ENCODE measurements at regions not wholly inside any gene's neighbourhood (a gene's known extent, or its start where the extent isn't known, plus 50 kb on each side); places are given as distances from the start of the nearest gene placed in this dataset.

DNA sequence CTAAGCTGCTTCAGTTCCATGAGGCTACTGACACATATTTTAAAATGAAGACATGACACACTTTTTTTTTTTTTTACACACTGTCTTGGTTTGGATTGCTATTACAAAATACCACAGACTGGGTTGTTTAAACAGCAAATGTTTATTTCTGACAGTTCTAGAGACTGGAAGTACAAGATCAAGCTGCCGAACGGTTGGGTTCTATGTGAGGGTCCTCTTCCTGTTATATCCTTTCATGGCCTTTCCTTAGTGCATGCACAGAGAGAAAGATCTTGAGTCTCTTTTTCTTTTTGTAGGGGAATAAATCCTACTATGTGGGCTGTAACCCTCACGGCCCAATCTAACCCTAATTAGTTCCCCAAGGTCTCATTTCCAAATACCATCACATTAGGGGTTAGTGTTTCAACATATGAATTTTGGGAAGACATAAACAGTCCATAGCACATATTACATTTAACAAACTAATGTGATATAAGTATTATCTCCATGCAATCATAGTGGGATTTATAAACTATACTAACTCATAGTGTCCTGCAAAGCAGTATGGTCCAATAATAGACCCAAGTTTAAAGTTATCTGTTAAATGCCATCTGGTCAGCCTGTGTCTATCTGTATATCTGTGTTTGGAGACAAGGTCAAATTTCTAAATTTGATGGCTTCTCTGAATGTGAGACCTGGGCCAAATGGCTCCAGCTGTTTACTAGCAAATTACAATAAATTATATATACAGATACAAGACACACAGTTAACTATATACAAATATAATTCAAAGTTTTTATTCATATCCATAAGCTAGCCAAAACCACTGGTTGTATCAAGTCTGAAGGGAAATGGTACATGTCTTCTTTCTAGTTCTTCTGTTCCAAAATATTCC, 90.3 kb upstream of the NREP start:
- TF ChIP-seq EZH2 (IDR thresholded peaks at IDR 0.05; ENCODE audit: borderline replicate concordance, low read depth, low read length, poor library complexity, severe bottlenecking) = no peak
- TF ChIP-seq CTCF (conservative IDR thresholded peaks at IDR 0.05; ENCODE audit: low read depth, low read length) = no peak
- BruUV-seq (replicated peaks) = no TSS peak
- no peak overlapping the region for H3K4me3 ChIP-seq (ENCODE audit: low read depth, low read length, poor library complexity, severe bottlenecking)
- H3K4me1 ChIP-seq (ENCODE audit: insufficient read depth, low read length, poor library complexity, severe bottlenecking) = no peaks in the 10 kb centered on the region
- H3K27me3 ChIP-seq (replicated peaks; ENCODE audit: insufficient read depth, low read depth, low read length, poor library complexity) = peaks cover 10% of the 10 kb centered on the region
- intact Hi-C loops (cut with micrococcal nuclease; ENCODE audit: unreplicated experiment) = no loop called here
- ChIA-PET POLR2A (ENCODE audit: low non-redundant PET) (no interaction called here), CTCF (no interaction called here)
- no peaks in the 10 kb centered on the region for H3K9me3 ChIP-seq (ENCODE audit: low read depth, low read length, poor library complexity, severe bottlenecking)
- no peaks in the 10 kb centered on the region for H3K36me3 ChIP-seq (ENCODE audit: insufficient read depth, low read length, poor library complexity, severe bottlenecking)
- H3K27ac ChIP-seq (ENCODE audit: low read depth, low read length, poor library complexity, severe bottlenecking) = no peak overlapping the region
- DNase-seq (ENCODE audit: low spot score) = no peak

- intact Hi-C loops (cut with micrococcal nuclease; ENCODE audit: unreplicated experiment) = loop anchor here (5.0 kb wide), 1 partner anchor 288 kb away; no protein-coding TSS in a partner anchor
- no TSS peak for BruUV-seq (replicated peaks)
- Histone ChIP-seq H3K9me3 (ENCODE audit: low read depth, low read length, poor library complexity, severe bottlenecking) (no peaks in the 10 kb centered on the region), H3K36me3 (ENCODE audit: insufficient read depth, low read length, poor library complexity, severe bottlenecking) (no peaks in the 10 kb centered on the region), H3K4me3 (ENCODE audit: low read depth, low read length, poor library complexity, severe bottlenecking) (no peak overlapping the region), H3K4me1 (ENCODE audit: insufficient read depth, low read length, poor library complexity, severe bottlenecking) (no peaks in the 10 kb centered on the region), H3K27me3 (replicated peaks; ENCODE audit: insufficient read depth, low read depth, low read length, poor library complexity) (peaks cover 76% of the 10 kb centered on the region), H3K27ac (ENCODE audit: low read depth, low read length, poor library complexity, severe bottlenecking) (no peak overlapping the region)
- no peak for TF ChIP-seq EZH2 (IDR thresholded peaks at IDR 0.05; ENCODE audit: borderline replicate concordance, low read depth, low read length, poor library complexity, severe bottlenecking)
- CTCF ChIA-PET = no interaction called here
- POLR2A ChIA-PET (ENCODE audit: low non-redundant PET) = no interaction called here
- no peak for DNase-seq (ENCODE audit: low spot score)
Observed at GRCh38 chr5:111840036-111840674, 83.2 kb upstream of the NREP start.

DNA sequence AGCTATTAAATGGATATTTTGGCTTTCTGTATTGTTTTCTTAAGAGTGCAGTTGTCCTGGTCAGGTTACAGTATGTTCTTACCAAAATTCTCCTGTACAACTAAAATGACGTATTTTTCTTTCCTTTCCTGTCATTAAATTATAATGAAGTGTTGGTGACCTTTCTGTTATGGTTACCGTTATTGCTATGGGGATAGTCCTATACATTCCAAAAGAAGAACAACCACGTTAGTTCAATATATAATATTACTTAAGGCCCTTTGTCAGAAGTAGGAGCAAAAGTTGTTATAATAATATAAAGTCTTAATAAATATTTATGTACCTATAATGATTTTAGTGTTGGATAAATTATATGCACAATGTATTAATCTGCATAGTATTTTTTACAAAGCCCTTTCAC, 82.4 kb upstream of the NREP start:
- H3K4me3 ChIP-seq (ENCODE audit: low read depth, low read length, poor library complexity, severe bottlenecking) = no peak overlapping the region
- no peak for DNase-seq (ENCODE audit: low spot score)
- H3K9me3 ChIP-seq (ENCODE audit: low read depth, low read length, poor library complexity, severe bottlenecking) = no peaks in the 10 kb centered on the region
- no TSS peak for BruUV-seq (replicated peaks)
- CTCF ChIA-PET = no interaction called here
- TF ChIP-seq EZH2 (IDR thresholded peaks at IDR 0.05; ENCODE audit: borderline replicate concordance, low read depth, low read length, poor library complexity, severe bottlenecking) = no peak
- TF ChIP-seq CTCF (conservative IDR thresholded peaks at IDR 0.05; ENCODE audit: low read depth, low read length) = no peak
- no peaks in the 10 kb centered on the region for H3K4me1 ChIP-seq (ENCODE audit: insufficient read depth, low read length, poor library complexity, severe bottlenecking)
- no peak overlapping the region for H3K27ac ChIP-seq (ENCODE audit: low read depth, low read length, poor library complexity, severe bottlenecking)
- H3K27me3 ChIP-seq (replicated peaks; ENCODE audit: insufficient read depth, low read depth, low read length, poor library complexity) = peaks cover 80% of the 10 kb centered on the region
- no peaks in the 10 kb centered on the region for H3K36me3 ChIP-seq (ENCODE audit: insufficient read depth, low read length, poor library complexity, severe bottlenecking)
- POLR2A ChIA-PET (ENCODE audit: low non-redundant PET) = no interaction called here
- intact Hi-C loops (cut with micrococcal nuclease; ENCODE audit: unreplicated experiment) = no loop called here

Measured in A673 (cell line).